Glomerular visceral epithelial cell (primary cell): ENCODE measurements at regions not wholly inside any gene's neighbourhood (a gene's known extent, or its start where the extent isn't known, plus 50 kb on each side); places are given as distances from the start of the nearest gene placed in this dataset.
"Not testable (repeated sequence)": the region's sequence is repeated elsewhere in the genome, so short reads cannot be mapped to it uniquely, and the experiment has no call there.

Experiments
- DNase-seq: peaks from one replicate; pipeline ENCODE4 v3.0.0-alpha.2; 2016; ENCODE audit errors: extremely low spot score

DNA sequence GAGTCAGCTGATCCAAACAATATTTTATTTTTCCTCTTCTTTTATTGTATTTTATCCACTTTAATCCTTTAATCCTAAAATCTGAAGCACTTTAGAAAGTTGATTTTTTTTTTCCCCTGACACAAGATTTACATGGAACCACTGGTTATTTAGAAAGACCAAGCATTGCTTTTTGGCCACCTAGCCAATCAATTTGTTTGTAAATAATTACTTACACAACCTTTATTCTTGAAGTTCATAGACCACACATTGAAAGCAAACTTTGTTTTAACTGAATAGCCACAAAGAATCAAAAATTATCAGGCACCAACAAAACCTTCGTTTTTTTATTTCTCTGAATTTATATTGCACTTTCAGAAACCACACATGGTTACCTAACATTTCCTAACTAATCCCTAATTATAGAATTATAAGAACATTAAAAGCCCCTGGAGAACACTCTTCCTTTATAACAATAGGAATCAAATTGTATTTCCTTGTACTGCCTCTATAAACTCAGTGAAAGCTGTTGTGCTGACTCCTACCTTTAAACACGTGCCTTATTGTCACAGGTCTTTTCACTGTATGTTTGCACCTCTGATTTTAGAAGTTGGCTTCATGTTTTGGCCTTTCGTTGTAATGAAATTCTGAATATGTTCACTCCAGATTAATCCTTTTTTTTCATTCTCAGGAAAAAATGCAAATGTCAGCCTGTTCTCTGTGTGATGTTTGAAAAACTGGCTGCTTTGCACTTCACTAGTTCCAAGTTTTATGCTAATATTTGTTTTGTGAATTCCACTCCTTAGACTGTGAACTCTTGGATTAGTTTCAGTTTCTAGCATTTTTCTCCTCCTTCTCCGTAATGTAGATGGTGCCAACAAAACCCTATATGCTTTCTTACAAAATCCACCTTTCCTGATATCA, 1511.9 kb downstream of the REEP3 start:
- DNase-seq, result no peak

DNA sequence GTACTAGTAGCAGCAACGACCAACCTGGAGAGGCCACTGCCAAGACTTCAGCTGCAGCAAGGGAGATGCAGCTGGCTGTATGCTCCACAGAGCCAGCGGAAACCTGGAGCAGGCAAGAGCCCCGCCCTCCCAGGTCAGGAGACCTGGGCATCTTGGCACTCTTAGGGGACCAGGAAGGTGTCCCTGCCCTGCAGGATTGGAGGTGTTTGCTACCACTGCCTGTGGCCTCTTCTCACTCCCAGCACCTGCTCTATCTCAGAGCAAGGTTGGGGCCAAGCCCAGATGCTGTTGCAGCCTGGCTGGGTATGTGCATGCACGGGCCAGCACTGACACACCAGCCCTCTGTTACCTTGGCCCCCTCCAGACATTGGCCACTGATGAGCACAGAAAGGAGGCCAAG, 1512.8 kb downstream of the REEP3 start:
- no peak for DNase-seq

DNA sequence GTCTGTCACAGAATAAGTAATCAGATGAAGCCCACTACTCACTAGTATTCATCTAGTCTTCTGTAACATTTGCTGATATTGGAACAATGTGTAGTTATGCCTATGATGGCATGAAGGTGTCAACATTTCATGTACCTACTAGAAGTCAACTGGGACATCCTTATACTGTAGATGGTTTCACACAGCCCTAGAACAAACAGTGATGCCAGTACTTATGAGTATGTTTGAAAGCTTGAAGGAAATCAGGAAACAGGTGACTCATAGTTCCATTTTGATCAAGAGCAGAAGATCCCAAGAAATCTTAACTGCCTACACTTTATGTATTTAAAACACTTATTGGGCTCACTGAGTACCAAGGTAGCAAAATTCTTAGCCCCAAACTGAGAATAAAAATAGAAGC, 1519.6 kb downstream of the REEP3 start:
- no peak for DNase-seq

DNA sequence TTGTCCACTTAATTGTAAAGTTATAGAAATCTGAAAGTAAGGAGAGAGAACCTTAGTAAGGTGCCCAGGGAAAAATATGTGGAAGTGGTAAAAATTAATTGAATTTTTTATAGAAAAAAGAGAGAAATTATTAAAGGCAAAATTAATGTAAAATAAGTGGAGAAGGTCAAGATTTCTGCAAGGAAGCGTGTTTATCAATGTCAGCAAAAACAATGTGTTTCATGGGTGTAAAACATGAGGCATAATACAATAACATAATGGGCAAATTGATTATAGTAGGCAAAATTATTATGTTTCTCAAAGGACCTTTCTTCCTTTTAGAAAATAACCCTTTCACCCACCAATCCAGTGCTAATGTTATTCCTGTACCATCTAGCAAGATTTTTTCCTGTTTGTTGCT, 1520.1 kb downstream of the REEP3 start:
- no peak for DNase-seq

DNA sequence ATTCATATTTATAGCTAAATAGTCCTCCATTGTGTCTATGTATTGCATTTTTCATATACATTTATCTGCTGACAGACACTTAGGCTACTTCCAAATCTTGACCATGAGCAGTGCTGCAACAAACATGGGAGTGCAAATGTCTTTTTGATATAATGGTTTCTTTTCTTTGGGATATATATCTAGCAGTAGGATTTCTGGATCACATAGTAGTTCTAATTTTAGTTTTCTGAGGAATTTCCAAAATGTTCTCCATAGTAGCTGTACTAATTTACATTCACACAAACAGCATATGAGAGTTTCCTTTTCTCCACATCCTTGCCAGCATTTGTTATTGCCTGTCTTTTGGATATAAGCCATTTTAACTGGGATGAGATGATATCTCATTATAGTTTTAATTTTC, 1521.3 kb downstream of the REEP3 start:
- no peak for DNase-seq

DNA sequence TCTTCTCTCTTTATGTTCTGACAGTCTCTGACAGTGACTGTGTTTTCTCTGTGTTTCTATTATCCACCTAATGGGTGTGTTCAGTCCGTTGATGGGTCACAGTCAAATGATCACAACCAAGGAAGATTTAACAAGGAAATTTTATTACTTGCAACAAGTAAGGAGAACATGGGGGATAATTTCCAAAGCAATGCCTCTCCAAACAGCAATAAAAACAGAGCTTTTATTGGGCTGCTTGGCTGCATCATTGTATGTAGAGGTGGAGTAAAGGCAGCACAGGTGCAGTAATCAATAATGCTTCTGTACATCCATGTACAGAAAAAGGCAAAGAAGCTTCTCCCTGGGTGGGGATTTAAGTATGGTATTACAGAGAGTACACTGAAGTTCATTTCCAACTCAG, 1525.6 kb downstream of the REEP3 start:
- DNase-seq, result no peak

DNA sequence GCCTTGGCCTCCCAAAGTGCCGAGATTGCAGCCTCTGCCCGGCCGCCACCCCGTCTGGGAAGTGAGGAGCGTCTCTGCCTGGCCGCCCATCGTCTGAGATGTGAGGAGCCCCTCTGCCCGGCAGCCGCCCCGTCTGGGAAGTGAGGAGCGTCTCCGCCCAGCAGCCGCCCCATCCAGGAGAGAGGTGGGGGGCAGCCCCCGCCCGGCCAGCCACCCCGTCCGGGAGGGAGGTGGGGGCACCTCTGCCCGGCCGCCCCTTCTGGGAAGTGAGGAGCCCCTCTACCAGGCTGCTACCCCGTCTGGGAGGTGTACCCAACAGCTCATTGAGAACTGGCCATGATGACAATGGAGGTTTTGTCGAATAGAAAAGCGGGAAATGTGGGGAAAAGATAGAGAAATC, 1530.9 kb downstream of the REEP3 start:
- DNase-seq, result not testable (repeated sequence)

DNA sequence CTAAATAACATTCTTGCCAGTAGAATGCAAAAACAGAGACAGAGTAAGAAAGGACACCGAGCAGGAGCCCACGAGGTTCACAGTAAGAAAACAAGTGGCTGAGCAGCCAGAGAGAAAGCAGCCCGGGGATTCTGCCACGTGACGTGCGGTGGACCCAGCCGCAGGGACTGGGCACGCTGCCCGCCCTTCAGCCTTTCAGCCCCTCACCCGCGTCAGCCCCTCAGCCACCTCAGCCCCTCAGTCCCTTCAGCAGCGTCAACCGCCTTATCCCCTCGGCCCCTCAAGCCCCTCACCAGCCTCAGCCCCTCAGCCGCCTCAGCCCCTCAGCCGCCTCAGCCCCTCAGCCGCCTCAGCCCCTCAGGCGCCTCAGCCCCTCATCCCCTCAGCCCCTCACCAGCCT, 1532.2 kb downstream of the REEP3 start:
- DNase-seq, result not testable (repeated sequence)

DNA sequence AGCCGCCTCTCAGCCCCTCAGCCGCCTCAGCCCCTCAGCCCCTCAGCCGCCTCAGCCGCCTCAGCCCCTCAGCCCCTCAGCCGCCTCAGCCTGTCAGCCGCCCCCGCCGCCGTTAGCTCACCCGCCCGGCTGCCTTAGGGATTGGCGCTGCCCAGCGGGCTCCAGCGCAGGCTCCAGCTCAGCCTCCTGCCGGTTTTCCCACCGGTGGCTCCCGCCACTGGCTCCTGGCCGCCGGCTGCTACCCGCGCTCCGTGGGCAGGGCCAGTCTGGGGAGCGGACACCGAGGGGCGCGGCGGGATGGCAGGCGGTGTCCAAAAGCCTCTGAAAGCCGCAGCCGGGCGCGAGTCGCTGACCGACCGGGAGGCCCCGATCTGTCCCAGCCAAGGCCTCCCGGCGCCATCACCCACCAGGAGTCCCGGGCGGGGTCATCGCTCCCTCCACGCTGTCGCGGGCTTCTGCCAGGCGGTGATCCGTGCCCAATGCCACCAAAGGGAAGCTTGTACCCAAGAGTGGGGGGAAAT, 1532.7 kb downstream of the REEP3 start:
- DNase-seq, result not testable (repeated sequence)

DNA sequence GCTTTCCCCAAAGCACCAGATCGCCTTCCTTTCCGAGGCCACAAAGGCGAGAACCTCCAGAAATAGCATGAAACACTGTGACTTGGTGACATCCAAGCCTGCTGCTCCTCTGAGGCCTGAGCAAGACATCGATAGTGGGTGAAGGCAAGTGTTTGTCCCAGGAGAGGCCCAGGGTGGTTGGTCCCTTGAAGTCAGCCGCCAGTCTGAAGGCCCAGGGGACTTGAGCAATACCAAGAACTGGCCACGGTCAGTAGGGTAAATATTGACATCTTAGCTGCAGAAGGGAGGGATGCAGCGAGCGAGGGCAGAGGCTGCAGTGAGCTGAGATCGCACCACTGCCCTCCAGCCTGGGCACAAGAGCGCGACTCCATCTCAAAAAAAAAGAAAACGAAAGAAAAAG, 1533.5 kb downstream of the REEP3 start:
- not testable (repeated sequence) for DNase-seq

DNA sequence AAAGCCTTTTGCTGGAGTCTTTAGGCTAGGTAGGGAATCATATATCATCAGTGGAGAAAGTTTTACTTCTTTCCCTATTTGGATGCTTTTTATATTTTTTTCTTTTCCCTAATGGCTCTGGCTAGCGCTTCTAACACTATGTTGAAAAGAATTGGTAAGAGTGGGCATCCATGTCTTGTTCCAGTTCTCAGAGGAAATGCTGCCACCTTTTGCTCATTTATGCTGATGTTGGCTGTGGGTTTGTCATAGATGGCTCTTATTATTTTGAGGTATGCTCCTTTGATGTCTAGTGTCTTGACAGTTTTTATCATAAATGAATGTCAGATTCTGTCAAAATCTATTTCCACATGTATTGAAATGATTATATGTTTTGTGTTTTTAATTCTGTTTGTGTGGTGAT, 1544.1 kb downstream of the REEP3 start:
- no peak for DNase-seq

DNA sequence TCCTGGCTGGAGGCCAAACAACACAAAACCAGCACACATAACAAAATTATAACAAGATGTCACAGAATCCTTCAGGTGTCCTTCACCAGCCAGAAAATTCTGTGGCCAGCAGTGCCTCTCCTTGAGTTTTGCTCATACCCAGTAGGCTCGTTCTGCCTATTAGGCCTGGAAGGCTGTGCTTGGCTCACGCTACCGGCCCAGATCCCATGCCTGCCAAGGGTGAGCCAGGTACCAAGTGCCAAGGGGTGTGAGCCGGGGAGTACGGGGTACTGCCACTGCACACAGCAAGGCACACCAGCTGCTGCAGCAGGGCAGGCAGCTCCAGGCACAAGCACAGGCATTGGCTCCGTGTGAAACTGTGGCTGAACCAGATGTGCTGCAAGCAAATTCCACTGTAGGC, 1562.0 kb downstream of the REEP3 start:
- DNase-seq, result no peak

DNA sequence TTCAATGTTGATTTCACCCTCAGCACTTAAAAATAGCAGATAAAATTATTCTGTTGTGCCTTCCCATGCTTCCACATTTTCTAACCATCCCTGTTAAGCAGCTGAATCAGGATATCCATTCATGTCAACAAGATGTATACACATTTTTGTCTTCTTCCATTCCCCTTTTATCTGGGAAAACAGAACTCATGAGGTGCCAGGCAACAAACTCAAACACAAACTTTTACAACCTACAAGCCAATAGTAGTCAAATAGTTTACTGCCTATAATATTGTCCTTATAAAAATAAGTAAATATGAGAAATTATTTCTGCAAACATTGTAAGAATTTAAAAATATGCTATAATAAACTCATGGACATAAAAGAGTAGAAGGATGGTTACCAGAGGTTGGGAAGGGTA, 1569.8 kb downstream of the REEP3 start:
- DNase-seq, result no peak

DNA sequence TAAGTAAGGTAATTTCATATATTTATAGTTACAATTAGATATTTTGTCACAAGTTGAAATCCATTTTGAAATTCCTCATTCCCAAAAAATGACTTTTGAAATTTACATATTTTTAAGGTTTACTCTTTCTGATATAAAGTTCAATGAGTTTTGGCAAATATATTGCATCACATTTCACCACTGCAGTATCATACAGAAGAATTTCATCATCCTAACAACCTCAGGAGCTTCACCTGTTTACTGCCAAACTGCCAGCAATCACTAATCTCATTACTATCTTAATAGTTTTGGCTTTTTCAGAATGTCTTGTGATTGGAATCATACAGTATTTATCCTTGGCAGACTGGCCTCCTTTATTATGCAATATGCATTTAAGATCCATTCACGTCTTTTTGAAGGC, 1578.9 kb downstream of the REEP3 start:
- no peak for DNase-seq

DNA sequence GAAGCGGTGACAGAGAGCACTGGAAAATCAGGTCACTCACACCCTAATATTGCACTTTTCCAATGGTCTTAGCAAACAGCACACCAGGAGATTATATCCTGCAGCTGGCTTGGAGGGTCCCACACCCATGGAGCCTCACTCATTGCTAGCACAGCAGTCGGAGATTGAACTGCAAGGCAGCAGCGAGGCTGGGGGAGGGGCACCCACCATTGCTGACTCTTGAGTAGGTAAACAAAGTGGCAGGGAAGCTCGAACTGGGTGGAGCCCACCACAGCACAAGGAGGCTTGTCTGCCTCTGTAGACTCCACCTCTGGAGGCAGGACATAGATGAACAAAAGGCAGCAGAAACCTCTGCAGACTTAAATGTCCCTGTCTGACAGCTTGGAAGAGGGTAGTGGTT, 1579.7 kb downstream of the REEP3 start:
- not testable (repeated sequence) for DNase-seq

DNA sequence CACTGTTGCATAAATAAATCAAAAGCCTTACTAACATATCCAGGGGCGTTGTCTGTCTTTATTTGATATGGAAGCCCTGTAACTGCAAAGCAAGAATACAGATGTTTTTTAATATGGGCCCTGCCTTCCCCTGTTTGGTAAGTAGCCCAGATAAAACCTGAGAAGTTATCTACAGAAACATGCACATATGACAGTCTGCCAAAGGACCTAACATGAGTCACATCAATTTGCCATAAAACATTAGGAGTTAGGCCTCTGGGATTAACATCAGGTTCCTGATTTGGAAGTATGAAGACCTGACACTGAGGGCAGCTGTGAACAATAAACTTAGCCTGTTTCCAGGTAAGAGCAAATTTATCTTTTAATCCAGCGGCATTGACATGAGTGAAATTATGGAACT, 1588.8 kb downstream of the REEP3 start:
- DNase-seq, result no peak

DNA sequence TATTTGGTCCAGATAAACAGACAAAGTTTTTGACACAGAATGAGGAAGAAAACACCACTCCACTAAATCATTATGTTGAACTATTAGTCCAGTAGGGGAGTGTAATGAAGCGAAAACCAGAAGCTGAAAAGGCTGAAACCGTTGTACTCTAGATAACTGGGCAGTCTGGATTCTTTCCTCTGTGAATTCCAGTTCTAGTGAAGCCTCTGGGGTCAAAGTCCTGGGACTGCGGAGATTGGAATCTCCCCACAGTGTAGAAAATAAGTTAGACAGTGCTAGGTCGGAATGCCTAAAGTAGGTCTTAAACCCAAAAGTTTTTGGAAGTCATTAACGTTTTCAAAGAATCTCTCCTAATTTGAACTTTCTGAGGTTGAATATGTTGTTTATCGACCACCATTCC, 1589.9 kb downstream of the REEP3 start:
- not testable (repeated sequence) for DNase-seq

DNA sequence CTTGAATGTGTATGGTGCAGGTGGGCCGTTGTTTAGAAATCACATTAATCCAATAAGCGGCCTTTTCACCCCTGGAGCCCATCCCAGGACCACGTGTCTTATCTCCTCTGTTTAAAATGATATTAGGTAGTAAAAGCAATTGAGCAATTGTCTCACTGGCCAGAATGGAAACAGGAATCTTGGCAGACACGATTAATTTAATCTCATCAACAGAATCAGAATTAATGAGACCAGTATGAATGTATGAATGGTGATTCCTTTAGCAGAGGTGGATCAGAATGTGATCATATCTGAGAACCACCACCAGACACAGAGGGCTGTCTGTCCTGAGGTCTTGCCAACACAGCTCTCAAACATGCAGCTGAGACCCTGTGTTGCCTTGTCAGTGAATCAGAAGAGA, 1591.4 kb downstream of the REEP3 start:
- DNase-seq, result no peak

DNA sequence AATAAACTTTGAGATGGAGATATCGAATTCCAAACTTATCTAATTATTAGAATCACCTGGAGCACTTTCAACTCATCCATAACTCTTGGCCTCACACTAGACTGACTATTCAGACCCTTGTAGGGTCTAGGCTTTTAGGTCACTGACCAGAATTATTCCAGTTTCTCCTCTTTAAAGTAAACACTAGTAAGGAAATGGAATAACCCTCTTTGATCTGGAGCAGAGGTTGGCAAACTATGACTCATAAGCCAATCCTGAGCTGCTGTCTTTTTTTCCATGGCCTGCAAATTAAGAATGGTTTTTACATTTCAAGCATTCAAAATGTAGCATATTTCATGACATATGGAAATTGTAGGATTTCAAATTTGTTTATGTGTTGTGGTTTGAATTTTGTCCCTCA, 1601.9 kb downstream of the REEP3 start:
- peak; percentile 1 for DNase-seq

DNA sequence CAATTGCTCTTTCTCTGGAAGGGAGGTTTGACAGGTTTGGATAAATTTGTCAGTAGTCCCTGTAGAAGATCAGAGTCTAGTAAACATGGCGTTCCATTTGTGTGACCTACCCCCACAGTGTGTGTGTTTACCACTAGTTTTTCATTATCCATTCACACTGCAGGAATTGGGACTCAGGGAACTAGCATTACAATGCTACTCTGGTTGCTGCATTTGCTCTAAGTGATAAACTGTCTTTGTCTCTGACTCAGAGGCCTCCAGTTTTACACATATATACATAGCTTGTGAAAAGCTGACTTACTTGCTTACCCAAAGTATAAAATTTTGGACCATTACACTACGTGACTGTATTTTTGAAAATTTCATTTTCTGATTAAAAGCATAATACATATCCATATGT, 1604.0 kb downstream of the REEP3 start:
- DNase-seq, result no peak

DNA sequence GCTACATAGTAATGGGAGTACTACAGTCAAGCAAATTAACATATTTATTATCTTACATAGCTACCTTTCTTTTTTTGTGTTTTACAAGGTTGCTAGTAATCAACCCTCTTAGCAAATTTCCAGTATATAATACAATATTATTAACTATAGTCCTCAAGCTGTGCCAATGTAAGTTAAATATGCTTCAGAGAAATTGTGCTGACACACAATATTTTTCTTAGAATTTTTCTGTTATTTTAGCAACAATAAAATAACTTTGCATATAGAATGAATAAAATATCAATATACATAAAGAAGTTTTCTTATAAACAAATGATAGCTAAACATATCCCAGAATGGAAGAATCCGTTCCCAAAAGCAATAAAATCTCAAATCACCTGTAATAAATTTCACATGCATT, 1605.1 kb downstream of the REEP3 start:
- no peak for DNase-seq

DNA sequence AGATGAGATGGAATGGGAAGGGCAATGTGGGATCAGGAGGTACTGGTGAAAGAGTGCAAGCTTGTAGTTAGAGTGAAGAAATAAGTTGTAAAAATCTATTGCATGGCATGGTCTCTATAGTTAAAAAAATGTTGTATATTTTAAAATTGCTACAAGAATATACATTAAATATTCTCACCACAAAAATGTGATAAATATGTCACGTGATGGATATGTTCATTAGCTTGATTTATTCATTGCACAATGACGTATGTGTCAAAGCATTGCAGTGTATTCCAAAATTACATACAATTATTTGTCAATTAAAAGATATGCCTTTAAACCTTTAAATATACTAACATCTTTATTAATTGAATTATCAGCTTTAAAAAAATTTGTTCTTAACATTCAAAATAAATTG, 1607.1 kb downstream of the REEP3 start:
- no peak for DNase-seq

DNA sequence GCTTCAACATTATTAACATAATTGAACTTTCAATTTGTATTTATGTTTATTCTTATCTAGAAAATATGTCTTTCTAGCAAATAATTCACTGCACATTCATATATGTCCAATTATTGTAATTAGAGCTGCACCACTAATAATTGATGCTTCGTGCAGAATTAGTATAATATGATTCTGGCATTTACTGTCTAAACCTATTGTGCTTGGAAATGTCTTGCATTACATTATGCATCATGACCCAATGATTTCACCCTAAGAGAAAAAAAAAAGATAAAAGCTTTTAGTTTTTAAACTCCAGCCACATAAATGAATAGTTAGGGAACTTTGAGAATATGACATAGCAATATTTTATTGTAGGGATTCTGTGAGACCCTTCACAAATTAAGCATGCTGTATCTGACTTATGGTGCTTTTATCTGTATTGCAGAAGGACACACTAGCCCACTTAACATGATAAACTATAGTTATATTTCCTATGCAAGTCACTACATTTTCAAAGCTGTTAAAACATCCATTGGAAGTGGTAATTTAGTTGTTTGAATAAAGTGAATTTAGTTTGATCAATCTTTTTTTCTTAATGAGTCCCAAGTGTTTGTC, 1609.1 kb downstream of the REEP3 start:
- DNase-seq, result no peak
